ENCODE measurements at regions not wholly inside any gene's neighbourhood (a gene's known extent, or its start where the extent isn't known, plus 50 kb on each side); places are given as distances from the start of the nearest gene placed in this dataset.
"Not testable (repeated sequence)": the region's sequence is repeated elsewhere in the genome, so short reads cannot be mapped to it uniquely, and the experiment has no call there.

DNA sequence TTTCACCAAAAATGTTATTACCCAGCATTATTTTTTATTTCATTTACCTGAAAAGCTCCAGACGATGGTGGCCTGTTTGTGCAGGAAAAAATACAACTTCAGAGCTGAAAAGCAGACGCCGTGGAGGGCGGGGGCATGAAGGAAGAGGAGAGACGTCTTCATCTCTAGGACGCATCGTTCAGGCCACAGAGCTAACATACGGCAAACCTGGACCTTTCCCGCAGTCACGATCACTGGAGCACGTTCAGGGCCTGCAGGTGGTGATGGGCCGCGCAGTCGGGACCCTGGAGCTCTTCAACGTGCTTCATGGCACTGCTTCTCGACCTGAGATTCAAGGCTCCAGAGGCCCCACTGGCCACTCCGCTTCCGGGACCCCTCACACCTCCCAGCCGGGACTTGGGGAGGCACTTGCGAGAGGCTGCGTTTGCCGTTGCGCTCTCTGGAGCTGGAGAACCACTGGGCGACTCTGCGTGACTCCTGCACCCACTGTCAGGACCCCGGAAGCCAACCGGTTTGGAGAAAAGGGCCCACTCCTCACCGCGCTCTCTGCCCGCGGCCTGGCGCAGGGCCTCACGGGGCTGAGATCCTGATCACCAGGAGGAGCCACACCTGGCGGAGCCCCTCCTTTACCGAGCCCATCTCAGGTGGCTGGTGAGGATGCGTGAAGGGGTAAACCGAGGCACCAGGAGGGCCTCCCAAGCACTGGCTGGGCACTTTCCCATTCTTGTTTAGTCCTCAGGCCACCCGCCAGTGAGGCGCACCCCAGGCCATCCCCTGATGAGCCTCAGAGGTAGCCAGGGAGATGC, 164.4 kb upstream of the AFDN start:
- DNase-seq (ENCODE audit: low spot score) = no peak

DNA sequence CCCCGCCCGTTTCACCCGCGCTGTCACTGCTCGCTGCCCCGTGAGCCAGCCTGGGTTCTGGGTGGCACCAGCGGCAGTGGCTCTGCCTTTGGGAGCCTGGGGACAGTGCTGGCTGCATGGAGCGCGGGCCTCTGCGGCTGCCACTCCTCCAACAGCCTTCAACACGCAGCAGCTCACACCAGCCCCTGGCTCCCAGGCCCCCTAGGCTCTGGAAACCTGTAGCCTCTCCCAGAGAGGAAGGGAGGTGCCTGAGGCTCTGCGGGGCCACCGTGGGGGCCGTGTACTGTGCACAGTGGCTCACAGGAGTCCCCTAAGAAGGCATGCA, 163.9 kb upstream of the AFDN start:
- DNase-seq (ENCODE audit: low spot score) = no peak

GRCh38 chr6:167663316-167663715, 163.4 kb upstream of the AFDN start:
- DNase-seq (ENCODE audit: low spot score) = no peak

DNA sequence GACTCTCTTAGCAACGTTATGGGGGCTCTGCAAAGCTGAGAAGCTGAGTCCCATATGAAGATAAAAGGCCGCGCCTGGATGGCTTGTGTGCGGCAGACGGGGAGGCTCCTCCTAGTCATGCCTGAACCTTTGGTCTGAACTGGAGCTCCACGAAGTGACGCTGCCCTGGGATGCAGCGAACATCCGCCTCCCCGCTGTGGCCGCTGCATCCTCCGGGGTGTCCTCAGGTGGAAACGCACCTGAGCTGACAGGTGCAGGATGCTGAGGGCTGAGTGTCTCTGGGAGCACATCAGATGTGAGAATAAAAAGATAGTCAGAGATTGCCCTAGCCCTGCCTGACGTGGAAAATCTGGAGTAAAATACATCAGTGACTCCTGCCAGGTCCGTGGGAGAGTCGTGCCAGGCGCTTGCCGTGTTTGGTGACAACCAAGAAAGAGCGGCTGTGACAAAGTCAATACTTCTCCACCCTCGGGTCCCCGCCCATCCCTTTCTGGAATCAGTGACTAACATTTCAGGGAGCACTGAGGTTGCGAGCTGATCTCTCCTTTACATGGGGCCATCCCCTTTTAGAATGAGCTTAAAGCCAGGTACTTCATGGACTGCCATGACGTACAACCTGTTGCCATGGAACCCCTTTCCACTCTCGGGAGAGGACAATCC, 162.8 kb upstream of the AFDN start:
- DNase-seq (ENCODE audit: low spot score) = no peak

GRCh38 chr6:167664678-167665660, 161.7 kb upstream of the AFDN start:
- DNase-seq (ENCODE audit: low spot score) = no peak

- DNase-seq (ENCODE audit: low spot score) = no peak
These were observed 160.9 kb upstream of the AFDN start for GRCh38 chr6:167665698-167666330.

- no peak for DNase-seq (ENCODE audit: low spot score)
These were observed 160.0 kb upstream of the AFDN start for GRCh38 chr6:167666571-167667203.

GRCh38 chr6:167667204-167668018, 159.3 kb upstream of the AFDN start:
- DNase-seq (ENCODE audit: low spot score) = no peak

DNA sequence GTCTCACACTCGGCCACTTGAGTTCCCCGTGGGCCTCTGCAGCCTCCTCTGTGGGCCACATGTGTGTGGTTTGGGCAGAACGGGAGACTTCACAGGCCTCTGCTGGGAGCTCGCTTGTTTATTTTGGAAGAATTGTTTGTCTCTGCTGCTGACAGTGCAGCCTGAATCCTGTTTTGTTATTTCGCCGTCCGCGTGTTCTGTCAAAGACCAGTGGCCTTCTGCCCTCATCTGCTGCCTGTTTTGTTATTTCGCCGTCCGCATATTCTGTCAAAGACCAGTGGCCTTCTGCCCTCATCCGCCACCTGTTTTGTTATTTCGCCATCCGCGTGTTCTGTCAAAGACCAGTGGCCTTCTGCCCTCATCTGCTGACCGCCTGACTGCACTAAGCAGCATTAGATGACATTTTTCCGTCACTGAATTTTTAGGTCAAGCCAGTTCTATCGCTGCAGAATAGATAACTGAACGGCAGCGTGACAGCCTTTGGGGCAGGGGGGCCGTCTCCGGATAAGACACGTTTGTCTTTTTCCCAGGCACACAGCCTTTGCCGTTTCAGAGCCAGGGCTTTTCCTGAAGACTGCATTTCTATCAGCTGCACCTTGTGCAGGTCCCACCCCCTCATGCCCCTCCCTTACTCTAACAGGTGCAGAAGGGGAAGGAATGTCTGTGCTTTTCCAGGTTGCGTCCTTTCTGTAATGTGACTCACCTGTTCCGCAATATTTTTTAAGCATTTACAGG, 158.5 kb upstream of the AFDN start:
- no peak for DNase-seq (ENCODE audit: low spot score)

DNA sequence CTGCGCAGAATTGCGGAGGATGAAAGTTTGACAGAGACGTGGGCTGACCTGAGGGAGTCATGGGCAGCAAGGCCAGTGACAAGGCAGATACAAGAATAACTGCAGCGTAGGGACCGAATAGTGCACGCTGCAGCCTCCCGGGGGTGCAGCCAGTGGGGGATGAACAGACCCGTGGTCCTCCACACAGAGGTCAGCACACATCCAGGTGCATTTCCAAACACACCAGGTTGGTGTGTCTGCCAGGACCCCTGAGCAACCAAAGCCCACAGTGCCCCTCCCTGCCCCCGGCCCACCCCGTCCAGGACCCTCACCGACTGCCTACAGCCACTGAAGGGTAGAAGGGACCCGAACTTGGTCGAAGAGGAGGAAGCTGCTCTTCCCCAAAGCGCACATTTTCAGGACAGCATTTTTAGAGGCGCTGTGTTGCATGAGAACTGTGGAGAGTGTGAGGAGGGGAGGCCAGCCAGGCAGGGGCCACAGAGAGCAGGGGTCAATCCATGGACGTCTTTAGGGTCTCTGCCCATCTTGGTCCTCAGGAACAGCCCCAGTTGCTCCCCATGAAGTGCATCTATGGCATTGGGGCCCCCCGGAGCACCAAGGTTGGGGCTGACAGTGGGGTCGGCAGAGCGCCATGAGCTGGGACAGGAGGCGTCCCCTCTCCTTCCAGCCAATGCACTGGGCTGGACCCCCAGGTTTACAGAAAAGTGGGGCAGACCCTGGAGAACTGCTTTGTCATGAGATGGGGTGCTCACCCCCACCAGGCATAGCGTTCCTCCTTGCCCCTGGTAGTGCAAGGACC, 157.8 kb upstream of the AFDN start:
- DNase-seq (ENCODE audit: low spot score) = no peak

- DNase-seq (ENCODE audit: low spot score) = no peak
These were observed 157.2 kb upstream of the AFDN start for GRCh38 chr6:167669553-167669849.

DNA sequence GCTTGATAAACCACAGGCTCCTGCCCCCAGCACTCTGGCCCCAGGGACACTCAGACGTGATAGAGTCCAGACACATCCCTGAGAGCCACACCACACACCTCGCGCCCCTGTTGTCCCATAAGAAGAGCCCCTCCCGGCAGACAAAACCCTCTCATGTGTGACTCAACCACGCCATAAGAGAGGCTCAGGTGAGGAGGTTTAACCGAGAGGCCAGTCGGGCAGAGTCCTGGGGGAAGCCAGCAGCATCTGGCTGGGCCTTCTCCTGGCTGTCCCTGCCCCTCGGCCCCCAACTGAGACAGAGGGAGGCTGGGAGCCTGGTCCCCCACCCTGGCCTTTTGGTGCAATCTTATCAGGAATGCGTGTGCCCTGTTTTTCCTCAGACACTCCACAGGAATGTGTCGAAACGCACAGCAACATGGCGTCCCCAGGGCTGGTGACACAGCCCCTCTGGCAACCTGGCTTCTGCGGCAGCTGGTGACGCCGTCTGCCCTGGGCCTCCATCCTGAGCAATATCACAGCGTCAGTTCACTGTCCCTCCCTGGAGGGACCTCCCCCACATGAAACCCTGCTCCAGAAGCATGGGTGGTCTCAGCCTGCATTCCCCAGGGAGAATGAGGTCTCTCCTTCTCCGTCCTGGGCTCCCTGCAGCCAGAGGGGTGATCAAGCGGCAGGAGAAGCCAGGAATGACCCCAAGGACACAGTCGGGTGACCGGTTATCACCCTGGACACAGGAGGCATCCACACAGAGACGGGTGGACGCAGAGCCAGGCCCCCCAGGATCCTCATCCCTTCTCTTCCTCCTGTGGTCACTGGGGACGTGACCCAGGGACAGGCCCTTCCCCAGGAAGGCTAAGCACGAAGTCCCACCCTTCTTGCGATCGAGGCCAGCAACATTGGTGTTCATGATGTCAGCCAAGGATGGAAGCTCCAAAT, 156.6 kb upstream of the AFDN start:
- DNase-seq (ENCODE audit: low spot score) = no peak

GRCh38 chr6:167670938-167671338, 155.8 kb upstream of the AFDN start:
- DNase-seq (ENCODE audit: low spot score) = no peak

DNA sequence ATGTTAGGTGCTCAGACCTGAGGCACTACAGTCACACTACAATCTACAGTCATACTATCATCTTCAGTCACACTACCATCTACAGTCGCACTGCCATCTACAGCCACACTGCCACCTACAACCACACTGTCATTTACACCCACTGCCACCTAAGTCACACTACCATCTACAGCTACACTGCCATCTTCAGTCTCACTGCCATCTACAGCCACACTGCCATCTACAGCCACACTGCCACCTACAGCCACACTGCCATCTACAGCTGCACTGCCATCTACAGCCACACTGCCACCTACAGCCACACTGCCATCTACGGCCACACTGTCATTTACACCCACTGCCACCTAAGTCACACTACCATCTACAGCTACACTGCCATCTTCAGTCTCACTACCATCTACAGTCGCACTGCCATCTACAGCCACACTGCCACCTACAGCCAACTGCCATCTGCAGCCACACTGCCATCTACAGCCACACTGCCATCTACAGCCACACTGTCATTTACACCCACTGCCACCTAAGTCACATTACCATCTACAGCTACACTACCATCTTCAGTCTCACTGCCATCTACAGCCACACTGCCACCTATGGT, 155.2 kb upstream of the AFDN start:
- not testable (repeated sequence) for DNase-seq (ENCODE audit: low spot score)

- no peak for DNase-seq (ENCODE audit: low spot score)
These were observed 154.6 kb upstream of the AFDN start for GRCh38 chr6:167671977-167672687.

- no peak for DNase-seq (ENCODE audit: low spot score)
These were observed 154.0 kb upstream of the AFDN start for GRCh38 chr6:167672738-167673137.

DNA sequence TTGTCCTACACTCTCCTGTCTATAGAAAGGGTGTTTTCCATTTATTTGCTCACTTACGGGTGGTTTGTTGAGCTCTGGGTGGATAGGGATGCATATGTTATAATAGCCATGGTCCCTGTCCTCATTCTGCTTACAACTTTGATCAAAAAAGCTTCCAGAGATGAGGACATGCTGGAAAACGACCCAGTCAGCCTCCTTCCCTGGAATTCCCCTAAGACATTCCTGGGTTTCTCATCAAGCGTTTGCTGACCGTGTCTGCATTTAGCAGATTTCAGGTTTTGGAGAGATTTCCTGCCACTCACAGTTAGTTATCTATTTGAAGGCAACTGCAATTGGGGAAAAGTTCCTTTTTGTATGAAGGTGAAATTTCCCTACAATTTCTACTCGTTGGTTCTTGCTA, 152.8 kb upstream of the AFDN start:
- DNase-seq (ENCODE audit: low spot score) = no peak

Data from RKO (cell line).